ENCODE measurements at regions not wholly inside any gene's neighbourhood (a gene's known extent, or its start where the extent isn't known, plus 50 kb on each side); places are given as distances from the start of the nearest gene placed in this dataset.
A peak's percentile ranks its signal among the peaks of the same experiment; 100 is the strongest.

GRCh38 chr17:72409405-72410002, 288.7 kb downstream of the SOX9 start:
- Histone ChIP-seq H3K27me3 (ENCODE audit: control insufficient read depth, insufficient read depth, low read length) (no peaks in the 10 kb centered on the region), H3K36me3 (ENCODE audit: control insufficient read depth, insufficient read depth, low read length) (peaks cover 5% of the 10 kb centered on the region), H3K4me3 (ENCODE audit: low read depth, low read length) (no peak overlapping the region)
- DNase-seq (ENCODE audit: low read depth) = no peak
- TF ChIP-seq, protein P1, sequence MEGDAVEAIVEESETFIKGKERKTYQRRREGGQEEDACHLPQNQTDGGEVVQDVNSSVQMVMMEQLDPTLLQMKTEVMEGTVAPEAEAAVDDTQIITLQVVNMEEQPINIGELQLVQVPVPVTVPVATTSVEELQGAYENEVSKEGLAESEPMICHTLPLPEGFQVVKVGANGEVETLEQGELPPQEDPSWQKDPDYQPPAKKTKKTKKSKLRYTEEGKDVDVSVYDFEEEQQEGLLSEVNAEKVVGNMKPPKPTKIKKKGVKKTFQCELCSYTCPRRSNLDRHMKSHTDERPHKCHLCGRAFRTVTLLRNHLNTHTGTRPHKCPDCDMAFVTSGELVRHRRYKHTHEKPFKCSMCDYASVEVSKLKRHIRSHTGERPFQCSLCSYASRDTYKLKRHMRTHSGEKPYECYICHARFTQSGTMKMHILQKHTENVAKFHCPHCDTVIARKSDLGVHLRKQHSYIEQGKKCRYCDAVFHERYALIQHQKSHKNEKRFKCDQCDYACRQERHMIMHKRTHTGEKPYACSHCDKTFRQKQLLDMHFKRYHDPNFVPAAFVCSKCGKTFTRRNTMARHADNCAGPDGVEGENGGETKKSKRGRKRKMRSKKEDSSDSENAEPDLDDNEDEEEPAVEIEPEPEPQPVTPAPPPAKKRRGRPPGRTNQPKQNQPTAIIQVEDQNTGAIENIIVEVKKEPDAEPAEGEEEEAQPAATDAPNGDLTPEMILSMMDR (IDR thresholded peaks at IDR 0.05; ENCODE audit: insufficient read depth, low read length, poor library complexity, severe bottlenecking) = no peak

GRCh38 chr17:72411124-72411563, 290.3 kb downstream of the SOX9 start:
- H3K27me3 ChIP-seq (ENCODE audit: control insufficient read depth, insufficient read depth, low read length) = no peaks in the 10 kb centered on the region
- peaks cover 5% of the 10 kb centered on the region for H3K36me3 ChIP-seq (ENCODE audit: control insufficient read depth, insufficient read depth, low read length)
- peak; percentile 84 for DNase-seq (ENCODE audit: low read depth)
- TF ChIP-seq, protein P1 (IDR thresholded peaks at IDR 0.05; ENCODE audit: insufficient read depth, low read length, poor library complexity, severe bottlenecking) = no peak
- no peak overlapping the region for H3K4me3 ChIP-seq (ENCODE audit: low read depth, low read length)

- peaks cover 5% of the 10 kb centered on the region for H3K36me3 ChIP-seq (ENCODE audit: control insufficient read depth, insufficient read depth, low read length)
- no peak overlapping the region for H3K4me3 ChIP-seq (ENCODE audit: low read depth, low read length)
- TF ChIP-seq, protein P1 (IDR thresholded peaks at IDR 0.05; ENCODE audit: insufficient read depth, low read length, poor library complexity, severe bottlenecking) = no peak
- DNase-seq (ENCODE audit: low read depth) = no peak
- H3K27me3 ChIP-seq (ENCODE audit: control insufficient read depth, insufficient read depth, low read length) = no peaks in the 10 kb centered on the region
Measured at GRCh38 chr17:72412650-72413076, 291.8 kb downstream of the SOX9 start.

DNA sequence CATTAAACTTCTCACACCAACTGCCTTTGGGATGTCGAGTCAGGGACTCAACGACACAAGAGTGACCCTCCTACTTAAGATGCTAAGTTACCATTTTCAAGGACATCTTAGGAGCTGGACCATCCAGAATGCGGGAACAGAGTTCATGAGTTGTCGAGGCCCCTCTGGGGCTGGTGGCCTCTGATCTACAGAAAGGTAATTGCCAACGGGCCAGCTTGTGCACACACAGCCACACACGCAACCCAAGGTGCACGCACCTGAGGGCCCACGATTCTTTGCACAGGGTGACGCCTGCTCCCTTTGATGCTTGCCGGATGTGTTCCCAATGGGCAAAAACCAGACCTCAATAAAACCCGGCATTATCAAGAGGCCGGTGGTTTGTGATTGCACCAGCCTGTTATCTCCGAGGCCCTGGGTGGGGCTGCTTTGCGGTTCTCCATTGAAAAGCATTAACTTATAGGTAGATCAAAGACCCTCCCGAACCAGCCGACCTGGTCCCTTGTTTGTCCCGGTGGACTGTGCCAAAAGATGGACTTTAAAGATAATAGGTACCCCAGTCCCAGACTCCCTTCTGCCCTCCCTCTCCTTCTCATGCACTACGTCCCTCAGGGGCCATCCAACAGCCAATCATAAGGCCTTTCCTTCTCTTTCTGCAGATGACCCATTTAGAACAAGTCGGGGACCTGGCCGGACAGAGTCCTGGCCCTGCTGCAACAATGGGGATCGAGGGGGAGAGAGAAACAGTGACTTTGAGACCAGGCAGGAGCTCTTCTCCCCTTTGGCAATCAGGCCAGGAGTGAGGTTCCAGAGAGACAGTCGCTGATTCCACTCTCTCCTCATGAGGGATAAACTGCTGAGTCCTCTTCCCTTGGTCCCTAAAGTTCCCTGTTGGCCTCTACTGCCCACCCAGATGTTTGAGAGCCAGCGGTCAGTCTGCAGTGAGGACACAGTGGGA, 292.5 kb downstream of the SOX9 start:
- Histone ChIP-seq H3K27me3 (ENCODE audit: control insufficient read depth, insufficient read depth, low read length) (no peaks in the 10 kb centered on the region), H3K36me3 (ENCODE audit: control insufficient read depth, insufficient read depth, low read length) (peaks cover 5% of the 10 kb centered on the region), H3K4me3 (ENCODE audit: low read depth, low read length) (no peak overlapping the region)
- no peak for DNase-seq (ENCODE audit: low read depth)
- TF ChIP-seq, protein P1 (IDR thresholded peaks at IDR 0.05; ENCODE audit: insufficient read depth, low read length, poor library complexity, severe bottlenecking) = no peak

- Histone ChIP-seq H3K36me3 (ENCODE audit: control insufficient read depth, insufficient read depth, low read length) (peaks cover 7% of the 10 kb centered on the region), H3K27me3 (ENCODE audit: control insufficient read depth, insufficient read depth, low read length) (no peaks in the 10 kb centered on the region), H3K4me3 (ENCODE audit: low read depth, low read length) (no peak overlapping the region)
- no peak for DNase-seq (ENCODE audit: low read depth)
- TF ChIP-seq, protein P1 (IDR thresholded peaks at IDR 0.05; ENCODE audit: insufficient read depth, low read length, poor library complexity, severe bottlenecking) = no peak
Measured at GRCh38 chr17:72414032-72414396, 293.2 kb downstream of the SOX9 start.
